ENCODE measurements at regions not wholly inside any gene's neighbourhood (a gene's known extent, or its start where the extent isn't known, plus 50 kb on each side); places are given as distances from the start of the nearest gene placed in this dataset.

- Histone ChIP-seq H3K9me3 (peaks cover 0 to 4% (median under 1%) of the 10 kb centered on the region in 4 donors), H3K36me3 (no peaks in the 10 kb centered on the region), H3K27ac (no peak overlapping the region), H3K4me3 (no peak overlapping the region), H3K27me3 (no peaks in the 10 kb centered on the region), H3K4me1 (no peaks in the 10 kb centered on the region)
- TF ChIP-seq POLR2AphosphoS5 (IDR thresholded peaks at IDR 0.05), result no peak
- TF ChIP-seq POLR2A (IDR thresholded peaks at IDR 0.05), result no peak
- no peak for TF ChIP-seq EP300 (IDR thresholded peaks at IDR 0.05)
- intact Hi-C loops (cut with DNase I), result no loop called here
- WGBS, 2 donors, result 76 to 79% methylated on average over 5 of the region's 5 CpGs
- no peak for DNase-seq
These were observed 1189.1 kb downstream of the GRIK2 start for GRCh38 chr6:102582569-102582968.

DNA sequence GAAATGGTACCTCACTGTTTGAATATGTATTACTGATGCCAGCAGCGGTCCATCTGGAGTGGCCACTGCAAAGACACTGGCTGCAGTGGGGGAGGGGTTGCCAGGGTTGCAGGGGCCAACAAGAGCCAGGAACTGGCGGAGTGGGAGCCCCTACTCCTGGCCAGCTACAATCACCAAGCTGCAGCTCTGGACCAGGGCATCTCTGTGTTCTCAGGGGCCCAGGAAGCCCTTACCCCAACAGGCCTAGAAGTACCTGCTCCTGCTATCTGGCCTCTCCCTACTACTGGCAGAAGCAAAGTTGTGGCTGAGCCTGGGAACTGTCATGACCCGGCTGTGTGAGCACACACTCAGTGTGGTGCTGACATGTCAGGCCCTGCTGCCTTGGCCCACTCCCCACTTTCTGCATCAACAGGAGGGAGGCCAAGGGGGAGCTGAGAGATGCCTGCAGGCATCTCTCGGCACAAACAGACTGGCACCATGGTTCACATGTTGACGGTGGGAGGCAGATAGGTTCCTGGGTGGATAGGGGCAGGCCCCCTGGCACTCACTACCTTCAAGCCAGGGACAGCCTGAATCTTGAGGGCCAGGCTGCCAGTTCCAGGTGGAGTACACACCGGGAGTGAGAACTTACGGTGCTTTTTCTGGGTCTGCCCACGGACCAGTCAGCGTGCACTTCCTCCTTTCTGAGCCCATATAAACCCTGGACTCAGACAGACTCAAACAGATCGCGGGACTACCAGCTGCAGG, 1188.0 kb downstream of the GRIK2 start:
- no peak overlapping the region for H3K27ac ChIP-seq
- no peak for TF ChIP-seq POLR2A (IDR thresholded peaks at IDR 0.05)
- no peak for TF ChIP-seq POLR2AphosphoS5 (IDR thresholded peaks at IDR 0.05)
- peaks cover 0 to 4% (median under 1%) of the 10 kb centered on the region in 4 donors for H3K9me3 ChIP-seq
- no peaks in the 10 kb centered on the region for H3K36me3 ChIP-seq
- 86 to 88% methylated on average over 11 of the region's 11 CpGs for WGBS, 2 donors
- H3K4me3 ChIP-seq, result no peak overlapping the region
- intact Hi-C loops (cut with DNase I), result no loop called here
- DNase-seq, result no peak
- no peaks in the 10 kb centered on the region for H3K4me1 ChIP-seq
- H3K27me3 ChIP-seq, result no peaks in the 10 kb centered on the region

- Histone ChIP-seq H3K27me3 (no peaks in the 10 kb centered on the region), H3K4me1 (no peaks in the 10 kb centered on the region), H3K4me3 (no peak overlapping the region), H3K27ac (no peak overlapping the region), H3K9me3 (no peaks in the 10 kb centered on the region), H3K36me3 (no peaks in the 10 kb centered on the region)
- no peak for TF ChIP-seq POLR2A (IDR thresholded peaks at IDR 0.05)
- no peak for DNase-seq
- intact Hi-C loops (cut with DNase I), result no loop called here
- 68 to 79% methylated on average over 2 of the region's 2 CpGs for WGBS, 2 donors
These were observed 1177.9 kb downstream of the GRIK2 start for GRCh38 chr6:102571236-102571908.

DNA sequence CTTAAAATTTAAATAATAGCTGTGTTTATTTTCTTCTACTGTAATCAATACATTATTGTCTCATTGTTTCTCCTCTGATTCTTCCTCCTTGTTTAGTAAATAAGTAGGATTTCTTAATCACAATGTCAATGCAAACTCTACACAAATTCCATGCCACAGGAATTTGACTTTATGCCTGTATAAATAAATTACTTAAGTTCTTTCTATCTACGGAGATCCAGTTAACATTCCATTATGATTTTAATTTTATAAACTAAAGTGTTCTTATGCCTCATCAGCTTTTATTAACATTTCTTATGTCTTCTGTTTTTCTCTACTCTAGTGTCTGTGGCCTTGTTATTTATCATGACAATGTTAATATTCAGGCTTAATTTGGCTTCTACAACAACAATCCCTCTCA, 1169.2 kb downstream of the GRIK2 start:
- 56 to 64% methylated on average over 1 of the region's 1 CpG for WGBS, 2 donors
- no peak for DNase-seq
- Histone ChIP-seq H3K4me3 (no peak overlapping the region), H3K4me1 (no peaks in the 10 kb centered on the region), H3K36me3 (no peaks in the 10 kb centered on the region), H3K9me3 (no peaks in the 10 kb centered on the region), H3K27ac (no peak overlapping the region), H3K27me3 (no peaks in the 10 kb centered on the region)
- intact Hi-C loops (cut with DNase I), result no loop called here
- no peak for TF ChIP-seq POLR2AphosphoS5 (IDR thresholded peaks at IDR 0.05)
- TF ChIP-seq, protein P1, sequence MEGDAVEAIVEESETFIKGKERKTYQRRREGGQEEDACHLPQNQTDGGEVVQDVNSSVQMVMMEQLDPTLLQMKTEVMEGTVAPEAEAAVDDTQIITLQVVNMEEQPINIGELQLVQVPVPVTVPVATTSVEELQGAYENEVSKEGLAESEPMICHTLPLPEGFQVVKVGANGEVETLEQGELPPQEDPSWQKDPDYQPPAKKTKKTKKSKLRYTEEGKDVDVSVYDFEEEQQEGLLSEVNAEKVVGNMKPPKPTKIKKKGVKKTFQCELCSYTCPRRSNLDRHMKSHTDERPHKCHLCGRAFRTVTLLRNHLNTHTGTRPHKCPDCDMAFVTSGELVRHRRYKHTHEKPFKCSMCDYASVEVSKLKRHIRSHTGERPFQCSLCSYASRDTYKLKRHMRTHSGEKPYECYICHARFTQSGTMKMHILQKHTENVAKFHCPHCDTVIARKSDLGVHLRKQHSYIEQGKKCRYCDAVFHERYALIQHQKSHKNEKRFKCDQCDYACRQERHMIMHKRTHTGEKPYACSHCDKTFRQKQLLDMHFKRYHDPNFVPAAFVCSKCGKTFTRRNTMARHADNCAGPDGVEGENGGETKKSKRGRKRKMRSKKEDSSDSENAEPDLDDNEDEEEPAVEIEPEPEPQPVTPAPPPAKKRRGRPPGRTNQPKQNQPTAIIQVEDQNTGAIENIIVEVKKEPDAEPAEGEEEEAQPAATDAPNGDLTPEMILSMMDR (IDR thresholded peaks at IDR 0.05), result no peak
- no peak for TF ChIP-seq POLR2A (IDR thresholded peaks at IDR 0.05)
- no peak for TF ChIP-seq EP300 (IDR thresholded peaks at IDR 0.05)

DNA sequence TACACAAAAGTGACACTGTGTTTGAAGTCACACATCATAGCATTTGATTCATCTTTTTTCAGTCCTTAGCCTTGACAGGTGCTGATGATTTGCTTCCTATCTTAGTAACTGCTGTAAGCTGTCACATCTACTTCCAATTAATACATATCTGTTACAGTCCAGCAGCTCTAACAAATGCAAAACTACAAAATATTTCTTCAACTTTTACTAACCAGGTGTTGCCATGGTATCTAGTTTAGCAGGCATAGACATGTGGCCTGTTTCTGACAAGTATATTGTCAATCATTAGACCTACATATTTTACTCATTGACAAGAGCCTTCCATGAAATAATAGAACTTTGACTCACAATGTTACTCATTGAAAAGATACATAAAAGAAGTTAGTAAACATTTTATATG, 1159.7 kb downstream of the GRIK2 start:
- Histone ChIP-seq H3K4me3 (no peak overlapping the region), H3K4me1 (no peaks in the 10 kb centered on the region), H3K27me3 (no peaks in the 10 kb centered on the region), H3K27ac (no peak overlapping the region), H3K36me3 (no peaks in the 10 kb centered on the region), H3K9me3 (no peaks in the 10 kb centered on the region)
- no peak for DNase-seq
- TF ChIP-seq EP300 (IDR thresholded peaks at IDR 0.05) (no peak), POLR2A (IDR thresholded peaks at IDR 0.05) (no peak), POLR2AphosphoS5 (IDR thresholded peaks at IDR 0.05) (no peak)
- TF ChIP-seq, protein P1 (IDR thresholded peaks at IDR 0.05), result no peak
- intact Hi-C loops (cut with DNase I), result no loop called here

- Histone ChIP-seq H3K9me3 (no peaks in the 10 kb centered on the region), H3K27me3 (no peaks in the 10 kb centered on the region), H3K4me3 (no peak overlapping the region), H3K36me3 (no peaks in the 10 kb centered on the region), H3K4me1 (no peaks in the 10 kb centered on the region), H3K27ac (no peak overlapping the region)
- 72 to 80% methylated on average over 6 of the region's 6 CpGs for WGBS, 2 donors
- DNase-seq, result no peak
- TF ChIP-seq POLR2AphosphoS5 (IDR thresholded peaks at IDR 0.05) (no peak), EP300 (IDR thresholded peaks at IDR 0.05) (no peak), POLR2A (IDR thresholded peaks at IDR 0.05) (no peak)
- TF ChIP-seq, protein P1 (IDR thresholded peaks at IDR 0.05), result no peak
- intact Hi-C loops (cut with DNase I), result no loop called here
These were observed 1155.8 kb downstream of the GRIK2 start for GRCh38 chr6:102549221-102549874.
